A204.1 (cell line): ENCODE measurements at regions not wholly inside any gene's neighbourhood (a gene's known extent, or its start where the extent isn't known, plus 50 kb on each side); places are given as distances from the start of the nearest gene placed in this dataset.

ENCODE experiments used
- FAIRE-seq: peaks from 2 replicates; lab custom pipeline; 2012; peaks lifted over from hg19 to GRCh38; lab: Jason Lieb, UNC

DNA sequence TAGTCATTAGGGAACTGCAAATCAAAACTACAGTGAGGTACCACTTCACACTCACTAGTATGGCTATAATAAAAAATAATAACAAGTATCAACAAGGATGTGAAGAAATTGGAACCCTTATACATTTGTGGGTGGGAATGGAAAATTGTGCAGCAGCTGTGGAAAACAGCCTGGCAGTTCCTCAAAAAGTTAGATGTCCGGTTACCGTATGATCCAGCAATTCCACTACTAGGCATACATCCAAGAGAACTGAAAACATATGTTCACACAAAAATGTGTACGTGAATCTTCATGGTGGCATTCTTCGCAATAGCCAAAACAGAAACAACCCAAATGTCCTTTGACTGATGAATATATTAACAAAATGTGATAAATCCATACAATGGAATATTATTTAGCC is 187.9 kb upstream of the LYSMD4 start:
- no peak for FAIRE-seq

DNA sequence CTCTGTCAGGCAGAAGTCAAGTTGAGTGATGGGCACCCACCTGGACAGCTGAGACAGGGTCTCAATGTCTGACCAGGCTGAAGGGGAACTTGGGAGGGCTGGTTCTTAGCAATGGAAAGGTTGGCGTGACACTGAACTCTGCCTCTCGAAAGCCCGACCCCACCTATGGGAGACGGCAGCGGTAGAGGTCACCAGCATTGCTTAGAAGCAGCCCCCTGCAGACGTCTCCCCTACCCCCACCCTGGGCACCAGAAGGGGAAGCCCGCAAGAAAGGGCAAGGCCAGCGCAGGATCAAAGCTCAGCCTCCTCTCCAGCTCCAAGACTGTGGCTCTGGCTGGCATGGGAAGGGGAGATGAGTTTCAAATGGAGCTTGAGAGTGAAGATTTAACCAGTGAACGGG is 184.8 kb upstream of the LYSMD4 start:
- no peak for FAIRE-seq

DNA sequence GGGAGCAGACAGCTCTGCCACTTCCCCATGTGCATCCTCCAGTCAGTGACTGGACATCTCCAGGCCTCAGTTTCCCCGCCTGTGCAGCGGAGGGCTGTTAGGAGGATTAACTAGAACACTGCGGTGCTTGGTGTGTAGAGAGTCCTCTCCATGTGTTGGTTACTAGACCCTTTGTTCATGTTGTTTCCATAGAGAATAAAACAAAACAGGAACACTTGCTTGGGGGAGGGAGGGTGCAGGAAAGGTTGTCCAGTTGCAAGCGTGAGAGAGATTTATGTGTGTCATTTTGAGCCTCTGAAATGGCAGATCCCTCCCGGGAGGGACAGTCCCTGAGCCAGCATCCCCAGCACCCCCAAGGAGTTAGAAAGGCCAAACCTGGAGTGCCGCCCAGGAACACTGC is 184.0 kb upstream of the LYSMD4 start:
- FAIRE-seq: no peak

DNA sequence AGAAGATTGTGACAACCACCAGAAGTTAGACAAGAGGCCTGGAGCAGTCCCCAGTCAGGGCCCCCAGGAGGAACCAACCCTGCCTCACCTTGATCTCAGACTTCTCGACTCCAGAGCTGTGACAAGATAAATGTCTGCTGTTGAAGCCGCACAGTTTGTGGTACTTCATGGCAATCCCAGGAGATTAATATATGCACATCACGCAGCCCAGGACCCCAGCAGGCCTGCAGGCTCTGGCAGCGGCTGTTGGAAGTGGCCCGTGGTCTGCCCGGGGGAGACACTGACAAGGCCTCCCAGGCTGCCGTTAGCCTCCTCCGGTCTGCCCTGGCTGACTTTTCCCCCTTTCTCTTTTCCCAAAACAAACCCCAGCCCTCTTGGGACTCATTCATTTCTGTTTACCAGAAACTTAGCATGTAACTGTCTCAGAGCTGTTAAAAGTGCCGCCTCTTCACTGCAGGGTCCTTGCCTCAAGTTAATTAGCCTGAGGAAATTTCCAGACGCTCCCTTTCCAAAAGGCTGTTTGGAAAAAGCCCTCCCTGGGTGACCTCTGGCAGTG is 183.5 kb upstream of the LYSMD4 start:
- FAIRE-seq: no peak

DNA sequence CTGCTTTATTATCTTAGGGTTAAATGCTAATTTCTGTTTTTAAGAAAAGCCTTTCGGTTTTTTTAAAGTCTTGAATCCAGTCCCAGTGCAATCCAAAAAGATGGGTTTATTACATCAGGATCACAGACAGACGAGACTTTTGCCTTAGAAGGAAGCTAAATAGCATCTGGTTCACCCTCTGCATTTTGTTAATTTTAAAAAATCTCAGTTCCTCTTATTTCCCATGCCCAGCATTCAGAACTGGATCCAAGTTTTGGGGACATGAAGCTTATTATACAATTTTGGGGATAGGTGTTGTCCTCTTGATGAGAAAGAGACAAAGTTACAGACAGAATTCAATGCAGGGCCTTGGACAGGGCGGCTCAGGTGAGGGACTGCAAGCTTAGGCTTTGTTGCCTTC is 181.5 kb upstream of the LYSMD4 start:
- no peak for FAIRE-seq

DNA sequence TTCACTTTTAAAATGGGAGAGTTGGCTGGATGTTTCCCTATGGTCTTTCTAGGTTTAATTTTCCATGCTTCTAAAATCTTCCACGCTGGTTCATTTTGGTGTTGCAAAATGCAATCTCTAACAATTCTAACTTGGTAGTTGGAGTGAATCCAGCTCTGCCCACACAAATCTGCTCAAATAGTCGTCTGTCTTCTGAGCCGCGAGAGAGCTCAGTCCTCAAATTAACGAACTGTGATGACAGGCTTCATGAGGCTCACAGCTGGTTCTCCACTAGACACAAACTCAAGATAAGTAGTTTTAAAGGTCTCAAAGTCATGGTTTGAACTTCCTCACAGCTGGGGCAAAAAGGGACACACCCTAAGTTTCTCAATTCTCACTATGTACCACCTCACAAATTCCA is 178.6 kb upstream of the LYSMD4 start:
- no peak for FAIRE-seq

DNA sequence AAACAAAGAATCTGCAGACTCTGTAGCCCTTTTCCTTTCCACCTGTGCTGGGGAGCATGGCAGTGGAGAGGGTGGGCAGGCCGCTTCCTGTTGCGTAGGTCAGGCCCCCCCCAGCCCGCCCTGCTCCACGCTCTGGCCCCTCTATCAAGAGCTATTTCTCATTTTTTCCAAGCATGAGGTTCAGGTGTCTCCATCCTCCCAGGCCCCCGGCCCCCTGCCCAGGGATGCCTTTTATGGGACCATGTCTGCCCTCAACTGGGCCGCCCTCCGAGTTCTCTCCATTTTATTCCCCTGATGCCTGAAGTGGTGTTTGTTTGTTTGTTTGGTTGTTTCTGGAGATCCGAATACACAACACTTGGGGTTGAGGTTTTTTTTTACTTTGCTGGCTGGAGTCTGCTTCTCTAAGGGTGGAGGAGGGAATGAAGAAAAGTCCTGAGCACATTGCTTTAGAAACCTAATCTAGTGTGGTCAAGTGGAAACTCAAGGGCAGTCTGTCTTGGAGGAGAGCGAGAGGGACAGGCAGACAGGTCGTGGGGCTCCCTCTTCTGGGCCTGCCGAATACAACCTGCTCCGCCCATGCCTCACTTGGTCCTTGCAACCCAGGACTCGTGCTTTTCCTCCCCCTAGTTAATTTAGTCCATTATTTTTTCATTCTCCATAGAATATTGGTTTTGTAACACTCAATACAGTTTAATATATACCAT is 176.5 kb upstream of the LYSMD4 start:
- FAIRE-seq: peak; percentile 57

DNA sequence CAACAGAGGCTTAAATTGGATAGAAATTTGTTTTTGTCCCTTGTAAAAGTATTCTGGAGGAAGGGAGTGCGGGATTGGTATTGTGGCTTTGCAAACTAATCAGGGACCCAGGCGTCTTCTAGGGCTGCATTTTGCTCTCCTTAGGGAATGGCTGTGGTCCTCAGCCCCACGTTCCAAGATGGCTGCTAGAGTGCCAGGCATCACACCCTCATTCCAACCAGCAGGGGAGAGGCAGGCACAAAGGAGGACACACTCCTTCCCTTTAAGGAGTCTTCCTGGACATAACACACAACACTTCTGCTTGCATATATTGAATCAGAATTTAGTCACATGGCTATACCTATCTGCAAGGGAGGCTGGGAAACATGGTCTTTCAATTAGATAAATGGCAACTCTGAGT is 174.5 kb upstream of the LYSMD4 start:
- no peak for FAIRE-seq

DNA sequence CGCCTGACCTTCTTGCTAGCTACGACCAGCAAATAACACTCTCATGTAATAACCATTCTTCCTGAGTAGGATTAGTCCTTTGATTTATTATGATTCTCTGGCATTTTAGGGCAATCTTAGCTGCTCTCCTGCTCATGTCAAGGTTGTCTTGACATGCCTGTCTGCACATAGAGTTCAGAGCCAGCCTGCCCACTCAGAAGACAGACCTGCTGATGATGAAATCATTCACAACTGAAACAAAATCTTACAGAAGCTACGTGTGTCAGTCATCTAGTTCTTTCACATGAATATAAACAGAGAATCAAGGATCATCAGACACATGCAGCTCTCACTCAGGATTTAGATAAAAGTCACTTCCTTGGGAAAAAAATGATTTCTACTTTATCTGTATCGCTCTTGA is 173.6 kb upstream of the LYSMD4 start:
- no peak for FAIRE-seq

DNA sequence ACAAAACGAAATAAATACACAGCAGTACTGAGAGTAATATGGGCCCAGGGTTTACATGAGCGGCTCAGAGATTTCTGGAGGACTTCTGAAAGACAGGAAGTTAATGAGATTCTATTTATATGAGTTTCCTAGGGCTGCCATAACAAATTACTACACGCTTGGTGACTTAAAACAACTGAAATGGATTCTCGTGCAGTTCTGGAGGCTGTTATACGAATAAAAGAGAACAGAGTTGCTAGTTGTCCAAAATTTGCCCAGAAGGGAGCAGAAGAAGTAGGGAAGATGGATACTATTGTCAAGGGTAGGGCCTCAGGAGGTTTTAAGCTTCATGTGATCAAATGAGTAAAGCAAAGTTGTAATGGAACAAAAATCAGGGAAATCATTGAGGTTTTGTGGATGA is 173.1 kb upstream of the LYSMD4 start:
- no peak for FAIRE-seq

DNA sequence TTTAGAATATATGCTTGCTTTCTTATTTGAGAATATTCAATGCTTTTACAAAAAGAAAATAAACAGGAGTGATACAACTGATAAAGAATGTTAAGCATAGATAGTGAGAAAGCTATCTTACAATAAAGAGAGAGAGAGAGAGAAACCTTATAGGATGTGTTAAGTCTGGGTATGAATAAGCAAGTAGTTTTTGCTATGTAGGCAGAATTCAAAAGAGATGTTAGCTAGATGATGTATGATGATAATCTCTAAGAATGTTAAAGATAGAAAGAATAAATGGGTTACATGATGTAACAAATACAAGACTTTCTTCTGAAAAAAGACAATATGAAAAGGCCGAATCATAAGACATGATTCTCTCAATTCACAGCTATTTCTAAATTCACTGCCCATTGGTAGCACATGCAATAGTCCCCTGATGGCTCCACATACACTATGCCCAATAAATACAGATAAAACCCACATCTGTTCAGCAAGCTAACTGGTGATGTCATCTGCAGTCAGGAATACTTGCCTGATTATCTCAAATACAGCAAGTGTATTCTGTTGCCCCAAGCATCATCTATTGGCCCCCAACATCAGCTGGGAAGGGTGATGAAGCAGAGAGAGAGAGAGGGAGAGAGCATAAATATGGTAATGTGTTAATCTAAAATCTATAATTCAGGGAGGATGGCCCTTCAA is 169.2 kb upstream of the LYSMD4 start:
- FAIRE-seq: no peak

DNA sequence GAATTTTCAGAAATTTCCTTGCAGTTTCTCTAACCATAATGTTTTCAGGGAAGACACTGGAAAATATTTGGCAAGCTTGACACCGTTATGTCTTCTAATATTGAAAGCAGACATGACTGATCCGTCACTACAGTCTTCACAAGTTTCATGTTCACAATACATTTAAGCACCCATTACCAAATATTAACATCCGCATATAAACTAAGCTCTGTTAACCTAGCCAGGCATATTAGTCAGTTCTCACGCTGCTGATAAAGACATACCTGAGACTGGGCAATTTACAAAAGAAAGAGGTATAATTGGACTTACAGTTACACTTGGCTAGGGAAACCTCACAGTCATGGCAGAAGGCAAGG is 162.7 kb upstream of the LYSMD4 start:
- FAIRE-seq: no peak

DNA sequence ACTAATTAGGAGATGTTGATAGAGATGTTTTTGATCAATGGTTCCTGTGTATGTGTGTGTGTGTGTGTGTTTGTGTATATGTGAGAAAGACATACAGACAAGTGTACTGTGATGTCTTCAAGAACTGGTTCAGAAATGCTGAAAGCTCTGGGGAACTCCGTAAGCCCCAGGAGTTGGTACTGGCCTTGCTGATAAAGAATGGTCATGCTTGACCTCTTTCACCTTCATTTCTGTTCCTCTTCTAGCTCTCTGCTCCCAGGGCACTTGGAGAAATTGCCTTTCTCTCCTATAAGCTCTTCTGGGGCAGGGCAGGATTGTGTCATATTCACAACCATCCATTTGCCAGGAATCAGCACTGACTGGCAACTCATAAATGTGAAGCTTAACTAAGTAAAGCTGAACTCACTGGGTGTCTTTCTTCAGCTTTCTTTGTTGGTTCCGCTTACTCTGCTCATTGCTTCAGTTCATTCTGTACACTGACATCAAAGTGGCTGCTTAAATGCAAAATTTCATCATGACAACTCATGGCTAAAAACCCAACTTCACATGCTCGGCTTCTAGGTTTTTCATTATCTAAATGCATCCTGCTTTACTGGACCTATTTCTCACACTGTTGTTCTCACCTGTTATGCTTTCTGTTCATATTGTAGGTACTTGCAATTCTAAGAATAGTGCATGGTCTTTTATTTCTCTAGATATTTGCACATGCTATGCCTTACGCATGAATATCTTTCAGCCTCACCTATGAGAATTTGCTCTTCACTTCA is 162.1 kb upstream of the LYSMD4 start:
- FAIRE-seq: no peak

DNA sequence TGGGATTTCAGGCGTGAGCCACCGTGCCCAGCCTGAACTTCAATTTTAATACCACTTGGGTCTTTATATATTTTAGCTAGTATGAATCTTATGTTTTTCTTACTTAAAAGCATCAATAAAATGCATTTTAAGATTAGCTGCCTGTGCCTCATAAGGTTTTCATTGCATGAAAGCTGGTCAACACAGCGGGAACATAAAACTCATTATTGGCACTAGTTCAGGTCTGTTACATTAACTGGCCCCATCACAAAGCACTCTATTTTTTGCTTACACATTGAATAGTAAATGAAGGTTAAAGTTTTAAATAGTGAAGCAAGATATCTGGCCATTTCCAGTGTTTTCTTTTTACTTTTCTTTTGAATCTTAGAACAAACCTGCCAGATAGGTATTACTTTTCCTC is 145.6 kb upstream of the LYSMD4 start:
- no peak for FAIRE-seq

DNA sequence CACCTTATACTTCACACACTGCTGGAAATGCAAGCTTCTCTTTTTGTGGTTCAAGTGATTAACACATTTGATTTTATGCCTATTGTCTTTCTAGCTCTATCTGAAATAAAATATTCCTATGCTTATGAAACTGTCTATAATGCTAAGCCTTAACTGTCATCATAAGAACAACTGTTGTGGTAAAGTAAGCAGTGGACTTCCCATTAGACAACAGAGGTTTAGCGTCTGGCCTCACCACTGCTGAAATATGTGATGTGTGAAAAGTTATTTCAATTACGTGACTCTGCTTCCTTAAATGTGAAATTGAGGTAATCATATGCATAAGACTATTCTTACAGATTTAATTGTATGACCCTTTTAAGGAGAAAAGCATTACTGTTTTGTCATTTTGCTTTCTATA is 140.2 kb upstream of the LYSMD4 start:
- no peak for FAIRE-seq

DNA sequence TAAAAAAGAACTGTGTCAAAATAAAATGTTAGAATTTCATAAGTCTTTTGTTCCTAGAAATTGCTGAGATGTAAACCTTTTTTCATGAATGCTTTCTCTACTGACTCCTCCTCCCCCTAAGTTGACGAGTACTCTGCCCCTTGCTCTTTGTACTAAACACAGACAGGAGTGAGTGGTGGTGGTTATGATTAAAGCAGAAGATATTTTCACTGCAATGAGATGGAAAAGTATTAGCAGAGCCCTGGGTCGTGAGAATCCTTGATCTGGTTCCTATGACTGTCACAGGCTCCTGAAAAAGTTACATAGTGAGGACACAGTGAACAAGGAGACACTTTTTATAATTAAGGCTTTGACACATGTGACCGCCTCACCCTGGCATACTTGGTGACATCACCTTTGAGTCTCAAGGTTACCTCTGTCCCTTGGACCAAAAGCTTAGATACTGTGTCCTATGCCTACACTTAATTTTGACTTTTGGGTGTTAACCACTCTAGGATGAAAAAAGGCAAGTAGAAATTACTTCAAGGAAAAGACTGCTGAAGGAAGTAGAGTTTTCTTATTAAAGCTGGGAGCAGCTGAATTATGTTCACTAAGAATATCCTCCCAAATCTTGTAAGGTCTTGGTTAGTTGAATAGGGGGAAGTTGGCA is 130.4 kb upstream of the LYSMD4 start:
- no peak for FAIRE-seq

DNA sequence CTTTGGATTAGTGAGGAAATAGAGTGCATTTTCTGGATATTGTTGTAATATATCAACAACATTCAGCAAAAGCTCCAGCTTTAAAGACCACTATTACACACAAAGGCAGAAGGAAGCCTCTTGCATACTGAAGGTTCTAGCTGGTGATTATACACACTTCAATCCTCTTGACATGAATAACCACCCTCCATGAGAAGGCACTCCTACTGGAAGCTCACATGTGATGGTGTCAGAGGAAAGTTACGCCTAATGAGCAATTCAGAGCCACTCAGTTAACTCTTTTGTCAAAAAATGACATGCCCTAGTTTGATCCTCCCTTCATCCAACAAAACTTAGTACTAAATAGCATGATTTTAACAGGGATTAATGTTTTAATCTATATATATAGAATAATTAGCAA is 124.6 kb upstream of the LYSMD4 start:
- FAIRE-seq: no peak

DNA sequence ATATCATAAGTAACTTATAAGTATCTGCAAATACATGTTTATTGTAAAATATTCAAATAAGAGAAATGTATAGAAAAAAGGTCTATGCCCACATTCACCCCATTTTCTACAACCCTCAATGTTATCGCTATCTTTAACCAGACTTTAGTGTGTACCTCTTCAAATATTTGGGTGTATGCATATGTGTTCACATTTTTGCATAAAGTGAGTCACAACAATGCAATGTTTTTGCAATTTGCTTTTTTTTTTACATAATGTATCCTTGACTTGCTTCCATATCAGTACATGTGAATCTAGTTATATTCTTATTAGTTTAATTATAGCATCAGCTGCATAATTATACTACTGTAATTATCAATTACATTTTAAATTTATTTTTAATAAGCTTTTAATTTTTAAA is 117.3 kb upstream of the LYSMD4 start:
- peak; percentile 89 for FAIRE-seq

DNA sequence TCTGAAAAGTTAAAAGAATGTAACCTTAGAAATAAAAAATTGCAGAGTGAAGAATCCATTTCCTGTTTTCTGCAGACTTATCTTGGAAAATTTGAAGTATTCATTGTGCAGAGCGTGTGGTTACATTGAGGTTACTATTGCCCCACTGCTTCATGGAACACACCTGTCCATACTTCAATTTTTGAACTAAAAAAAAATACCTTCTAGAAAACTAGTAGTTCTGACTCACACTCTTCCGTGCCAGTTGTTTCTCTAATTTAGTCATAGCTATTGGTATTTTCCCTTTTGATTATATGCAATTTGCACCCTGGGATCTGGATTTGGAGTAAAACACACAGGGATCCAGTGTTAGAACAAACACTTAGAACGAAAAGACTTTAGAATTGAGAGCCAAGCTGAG is 111.8 kb upstream of the LYSMD4 start:
- FAIRE-seq: no peak

DNA sequence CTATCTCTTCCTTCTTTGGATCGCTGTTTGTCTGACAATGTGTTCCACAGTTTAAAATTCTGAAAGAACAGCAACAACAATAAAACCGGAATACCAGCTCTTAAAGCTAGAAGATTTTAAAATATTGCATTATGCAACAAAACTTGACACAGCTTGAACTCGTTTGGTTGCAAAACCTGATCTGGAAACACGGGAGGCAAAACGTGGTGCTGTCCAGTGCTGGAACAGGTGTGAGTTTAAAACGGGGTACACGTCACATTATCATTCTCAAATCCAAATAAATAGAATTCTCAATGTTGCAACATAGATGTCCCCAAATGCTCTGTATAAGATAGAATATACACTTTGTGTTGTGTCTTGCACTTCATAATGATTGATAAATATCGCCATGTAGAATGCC is 110.9 kb upstream of the LYSMD4 start:
- FAIRE-seq: no peak

DNA sequence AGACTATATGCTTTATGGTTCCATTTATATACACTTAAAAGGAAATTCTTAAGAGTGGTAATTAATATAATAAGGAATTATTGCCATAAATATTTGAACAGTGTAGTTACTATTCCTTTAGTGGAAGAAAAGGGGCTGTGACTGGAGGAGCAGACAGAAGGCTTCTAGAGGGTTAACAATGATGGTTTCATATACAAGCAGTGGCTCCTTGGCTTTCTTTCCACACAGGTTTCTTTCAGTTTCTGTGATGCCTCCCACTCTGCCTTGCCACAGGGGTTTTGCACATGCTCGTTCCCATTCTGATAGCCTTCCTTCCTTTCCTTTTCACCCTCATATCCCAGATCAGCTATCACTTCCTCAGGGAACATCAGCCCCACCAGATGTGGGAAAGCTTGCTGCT is 108.8 kb upstream of the LYSMD4 start:
- FAIRE-seq: no peak

DNA sequence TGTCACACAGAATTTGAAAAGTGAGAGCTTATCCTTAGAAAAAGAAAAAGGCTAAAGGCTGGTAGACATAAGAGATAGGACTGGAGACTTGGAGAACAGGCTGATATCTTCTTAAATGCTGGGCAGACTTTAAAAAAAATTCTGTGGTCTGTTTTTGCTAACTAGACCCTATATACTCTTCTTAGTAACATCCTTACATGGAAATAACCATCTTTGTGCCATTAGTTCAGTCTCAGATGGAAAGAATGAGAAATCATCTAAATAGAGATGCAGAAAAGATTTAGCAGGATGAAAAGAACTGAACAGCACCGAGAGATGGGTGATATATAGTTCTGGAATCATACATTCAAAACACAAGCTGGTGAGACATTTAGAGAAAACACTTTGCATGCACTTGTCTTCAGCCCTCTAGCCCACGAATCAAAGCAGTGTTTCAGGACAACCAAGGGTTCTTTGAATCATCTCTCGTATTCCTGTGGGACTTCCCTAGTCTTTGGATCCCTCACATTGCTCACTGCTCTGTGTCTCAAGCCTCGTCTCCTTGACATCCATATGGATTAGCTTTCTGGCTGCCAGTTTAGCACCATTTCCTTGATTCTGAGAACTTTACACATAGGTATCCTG is 93.0 kb upstream of the LYSMD4 start:
- FAIRE-seq: no peak
